ENCODE measurements at regions not wholly inside any gene's neighbourhood (a gene's known extent, or its start where the extent isn't known, plus 50 kb on each side); places are given as distances from the start of the nearest gene placed in this dataset.
"Not testable (repeated sequence)": the region's sequence is repeated elsewhere in the genome, so short reads cannot be mapped to it uniquely, and the experiment has no call there.

- H3K4me1 ChIP-seq (ENCODE audit: control insufficient read depth, extremely low read depth, insufficient read depth, low read length) = no peaks in the 10 kb centered on the region
- H3K4me2 ChIP-seq (ENCODE audit: extremely low read depth, insufficient read depth, low read length) = no peak overlapping the region
- H3K27me3 ChIP-seq (ENCODE audit: control insufficient read depth, insufficient read depth, low read length) = no peaks in the 10 kb centered on the region
- no peak overlapping the region for H3K9ac ChIP-seq (ENCODE audit: insufficient read depth, low read length)
- H3K79me2 ChIP-seq (ENCODE audit: control insufficient read depth, insufficient read depth, low read length) = no peaks in the 10 kb centered on the region
- DNase-seq (ENCODE audit: low read depth in 2 of 2) = no peak
- TF ChIP-seq, protein P1, sequence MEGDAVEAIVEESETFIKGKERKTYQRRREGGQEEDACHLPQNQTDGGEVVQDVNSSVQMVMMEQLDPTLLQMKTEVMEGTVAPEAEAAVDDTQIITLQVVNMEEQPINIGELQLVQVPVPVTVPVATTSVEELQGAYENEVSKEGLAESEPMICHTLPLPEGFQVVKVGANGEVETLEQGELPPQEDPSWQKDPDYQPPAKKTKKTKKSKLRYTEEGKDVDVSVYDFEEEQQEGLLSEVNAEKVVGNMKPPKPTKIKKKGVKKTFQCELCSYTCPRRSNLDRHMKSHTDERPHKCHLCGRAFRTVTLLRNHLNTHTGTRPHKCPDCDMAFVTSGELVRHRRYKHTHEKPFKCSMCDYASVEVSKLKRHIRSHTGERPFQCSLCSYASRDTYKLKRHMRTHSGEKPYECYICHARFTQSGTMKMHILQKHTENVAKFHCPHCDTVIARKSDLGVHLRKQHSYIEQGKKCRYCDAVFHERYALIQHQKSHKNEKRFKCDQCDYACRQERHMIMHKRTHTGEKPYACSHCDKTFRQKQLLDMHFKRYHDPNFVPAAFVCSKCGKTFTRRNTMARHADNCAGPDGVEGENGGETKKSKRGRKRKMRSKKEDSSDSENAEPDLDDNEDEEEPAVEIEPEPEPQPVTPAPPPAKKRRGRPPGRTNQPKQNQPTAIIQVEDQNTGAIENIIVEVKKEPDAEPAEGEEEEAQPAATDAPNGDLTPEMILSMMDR (conservative IDR thresholded peaks at IDR 0.05 in 1 of 2, IDR thresholded peaks at IDR 0.05 in 1 of 2; ENCODE audit: low read depth in 1 of 2, low read length in 2 of 2) = no peak
- TF ChIP-seq EZH2 (IDR thresholded peaks at IDR 0.05; ENCODE audit: low read length, missing control alignments) = no peak
- H2AFZ ChIP-seq (ENCODE audit: low read length) = no peak overlapping the region
- no peak overlapping the region for H3K27ac ChIP-seq (ENCODE audit: insufficient read depth, low read length)
- H3K36me3 ChIP-seq (ENCODE audit: control insufficient read depth, insufficient read depth, low read length) = no peaks in the 10 kb centered on the region
- no peaks in the 10 kb centered on the region for H4K20me1 ChIP-seq (ENCODE audit: control insufficient read depth, extremely low read depth, insufficient read depth, low read length)
- no peak overlapping the region for H3K4me3 ChIP-seq (replicated peaks in 1 of 4; ENCODE audit: control extremely low read depth in 1 of 4, insufficient read depth in 1 of 4, low read depth in 3 of 4, low read length in 4 of 4)
- H3K9me3 ChIP-seq (ENCODE audit: control insufficient read depth, insufficient read depth, low read depth, low read length) = no peaks in the 10 kb centered on the region
Observed at GRCh38 chr10:81248886-81249285, 626.1 kb upstream of the NRG3 start.

- Histone ChIP-seq H2AFZ (ENCODE audit: low read length) (no peak overlapping the region), H3K36me3 (ENCODE audit: control insufficient read depth, insufficient read depth, low read length) (no peaks in the 10 kb centered on the region), H3K4me3 (replicated peaks in 1 of 4; ENCODE audit: control extremely low read depth in 1 of 4, insufficient read depth in 1 of 4, low read depth in 3 of 4, low read length in 4 of 4) (no peak overlapping the region), H3K9me3 (ENCODE audit: control insufficient read depth, insufficient read depth, low read depth, low read length) (no peaks in the 10 kb centered on the region), H3K27ac (ENCODE audit: insufficient read depth, low read length) (no peak overlapping the region), H3K9ac (ENCODE audit: insufficient read depth, low read length) (no peak overlapping the region), H3K4me1 (ENCODE audit: control insufficient read depth, extremely low read depth, insufficient read depth, low read length) (no peaks in the 10 kb centered on the region), H3K4me2 (ENCODE audit: extremely low read depth, insufficient read depth, low read length) (no peak overlapping the region), H3K79me2 (ENCODE audit: control insufficient read depth, insufficient read depth, low read length) (no peaks in the 10 kb centered on the region), H4K20me1 (ENCODE audit: control insufficient read depth, extremely low read depth, insufficient read depth, low read length) (no peaks in the 10 kb centered on the region), H3K27me3 (ENCODE audit: control insufficient read depth, insufficient read depth, low read length) (no peaks in the 10 kb centered on the region)
- no peak for DNase-seq (ENCODE audit: low read depth in 2 of 2)
- no peak for TF ChIP-seq EZH2 (IDR thresholded peaks at IDR 0.05; ENCODE audit: low read length, missing control alignments)
- TF ChIP-seq, protein P1 (conservative IDR thresholded peaks at IDR 0.05 in 1 of 2, IDR thresholded peaks at IDR 0.05 in 1 of 2; ENCODE audit: low read depth in 1 of 2, low read length in 2 of 2) = no peak
Observed at GRCh38 chr10:81251457-81252115, 623.4 kb upstream of the NRG3 start.

- not testable (repeated sequence) for H3K9ac ChIP-seq (ENCODE audit: insufficient read depth, low read length); H3K4me3 ChIP-seq (replicated peaks in 1 of 4; ENCODE audit: control extremely low read depth in 1 of 4, insufficient read depth in 1 of 4, low read depth in 3 of 4, low read length in 4 of 4); H2AFZ ChIP-seq (ENCODE audit: low read length); H3K79me2 ChIP-seq (ENCODE audit: control insufficient read depth, insufficient read depth, low read length); H3K4me2 ChIP-seq (ENCODE audit: extremely low read depth, insufficient read depth, low read length); H4K20me1 ChIP-seq (ENCODE audit: control insufficient read depth, extremely low read depth, insufficient read depth, low read length); H3K9me3 ChIP-seq (ENCODE audit: control insufficient read depth, insufficient read depth, low read depth, low read length); H3K36me3 ChIP-seq (ENCODE audit: control insufficient read depth, insufficient read depth, low read length); H3K27ac ChIP-seq (ENCODE audit: insufficient read depth, low read length); H3K27me3 ChIP-seq (ENCODE audit: control insufficient read depth, insufficient read depth, low read length); H3K4me1 ChIP-seq (ENCODE audit: control insufficient read depth, extremely low read depth, insufficient read depth, low read length); DNase-seq (ENCODE audit: low read depth in 2 of 2)
Observed at GRCh38 chr10:81264991-81265390, 610.0 kb upstream of the NRG3 start.

Data from fibroblast of lung (primary cell).